HL-60 (cell line): ENCODE measurements at regions not wholly inside any gene's neighbourhood (a gene's known extent, or its start where the extent isn't known, plus 50 kb on each side); places are given as distances from the start of the nearest gene placed in this dataset.

Source experiments
- CTCF ChIP-seq: IDR thresholded peaks from one replicate; pipeline ENCODE4 v1.5.1; 2011; ENCODE audit warnings: low read length, control low read depth, inconsistent platforms; ENCODE audit not compliant: insufficient read depth
- POLR2AphosphoS5 ChIP-seq: IDR thresholded peaks from 2 replicates; pipeline ENCODE4 v1.6.1; 2012; ENCODE audit warnings: low read depth
- REST ChIP-seq: IDR thresholded peaks from 2 replicates; pipeline ENCODE4 v1.6.1; 2012; ENCODE audit warnings: low read depth; ENCODE audit not compliant: insufficient replicate concordance

- TF ChIP-seq REST (no peak), CTCF (no peak), POLR2AphosphoS5 (no peak)
Observed at GRCh38 chr2:118654945-118655344, 192.5 kb downstream of the EN1 start.
